K562 (cell line): ENCODE measurements at regions not wholly inside any gene's neighbourhood (a gene's known extent, or its start where the extent isn't known, plus 50 kb on each side); places are given as distances from the start of the nearest gene placed in this dataset.

Experiments
- ATAC-seq: fragments of 200-7000 bp; cut with Tn5 transposase; 3 replicates; pipeline ENCODE4 v1.9.1; 2020; ENCODE audit warnings: moderate library complexity
- BruUV-seq: library from RNA; stranded (reverse); fragments of 400-500 nt; replicated peaks from 2 replicates; lab custom pipeline; 2021; lab: Mats Ljungman, UMichigan
- CTCF ChIA-PET: fragments of 300-600 bp; formaldehyde crosslinking; extraction: SDS; loops from one replicate; lab custom pipeline; 2021; ENCODE audit warnings: low intra/inter-chr PET ratio; lab: Yijun Ruan, JAX
- POLR2A ChIA-PET: fragments of 300-600, 350-650 bp; sonication (Branson Sonifier 250); formaldehyde crosslinking; extraction: SDS; loops from one replicate; lab custom pipeline; 2021; ENCODE audit warnings: antibody characterized with exemption, inconsistent platforms; lab: Yijun Ruan, JAX
- DNase-seq, 4 experiments: peaks; one replicate each; pipeline versions ENCODE4 v3.0.0 to v3.0.0-alpha.2; 2011 to 2018; ENCODE audit warnings: low spot score in 3 of 4, mixed read lengths in 3 of 4; ENCODE audit errors: extremely low read depth in 1 of 4
- FAIRE-seq: peaks from 2 replicates; lab custom pipeline; 2011; peaks lifted over from hg19 to GRCh38; lab: Jason Lieb, UNC
- H2AFZ ChIP-seq: 2 replicates; pipeline ENCODE4 v1.6.0; 2011; ENCODE audit warnings: low read depth, low read length, control low read depth, inconsistent platforms
- H3K27ac ChIP-seq: fragments of 200-600 bp; 3 replicates; pipeline ENCODE4 v1.8.0; 2011; ENCODE audit warnings: low read depth, mild to moderate bottlenecking, control low read depth, inconsistent platforms, low read length, moderate library complexity, mixed read lengths; ENCODE audit errors: extremely low read depth
- H3K27me3 ChIP-seq, 2 experiments: fragments of 300-600 bp in 1 of 2; 2 replicates in 1 of 2; 3 replicates in 1 of 2; pipeline versions ENCODE4 v1.6.0 to v1.8.0; 2011; ENCODE audit warnings: inconsistent platforms in 2 of 2, low read length in 2 of 2, mild to moderate bottlenecking in 1 of 2, mixed read lengths in 1 of 2, moderate library complexity in 1 of 2; ENCODE audit not compliant: control insufficient read depth in 2 of 2, insufficient read depth in 2 of 2
- H3K36me3 ChIP-seq: fragments of 300-600 bp; 3 replicates; pipeline ENCODE4 v1.8.0; 2011; ENCODE audit warnings: mild to moderate bottlenecking, low read length, inconsistent platforms; ENCODE audit not compliant: control insufficient read depth, insufficient read depth
- H3K4me1 ChIP-seq, 2 experiments: fragments of 200-600 bp in 1 of 2; replicated peaks in 1 of 2; 2 replicates in 1 of 2; 3 replicates in 1 of 2; pipeline versions ENCODE4 v1.5.1 to v1.8.0; 2011; ENCODE audit warnings: inconsistent platforms in 2 of 2, low read length in 2 of 2, mild to moderate bottlenecking in 1 of 2, mixed read lengths in 1 of 2, moderate library complexity in 1 of 2; ENCODE audit not compliant: control insufficient read depth in 2 of 2, insufficient read depth in 2 of 2
- H3K4me2 ChIP-seq: 2 replicates; pipeline ENCODE4 v1.6.1; 2011; ENCODE audit warnings: low read length, control low read depth, inconsistent platforms, mixed read lengths; ENCODE audit not compliant: insufficient read depth
- H3K4me3 ChIP-seq: fragments of 200-600 bp; sonication (generic), shearing (Covaris generic); 2 replicates; pipeline ENCODE4 v1.5.1; 2016; ENCODE audit warnings: control low read depth, inconsistent platforms
- H3K79me2 ChIP-seq: fragments of 200-600 bp; 3 replicates; pipeline ENCODE4 v1.8.0; 2011; ENCODE audit warnings: low read length, inconsistent platforms; ENCODE audit not compliant: control insufficient read depth, insufficient read depth
- H3K9ac ChIP-seq, 2 experiments: 2 replicates each; pipeline versions ENCODE4 v1.6.0 to v1.6.1; 2011; ENCODE audit warnings: low read depth in 2 of 2, low read length in 2 of 2, control low read depth in 1 of 2, inconsistent platforms in 1 of 2, mild to moderate bottlenecking in 1 of 2, mixed read lengths in 1 of 2; ENCODE audit not compliant: insufficient read depth in 1 of 2
- H3K9me1 ChIP-seq: one replicate; pipeline ENCODE4 v1.6.0; 2011; ENCODE audit warnings: inconsistent platforms, mild to moderate bottlenecking, low read length, moderate library complexity; ENCODE audit not compliant: control insufficient read depth, insufficient read depth
- H3K9me3 ChIP-seq: replicated peaks from 2 replicates; pipeline ENCODE4 v1.5.1; 2011; ENCODE audit warnings: low read depth, low read length, inconsistent platforms; ENCODE audit not compliant: control insufficient read depth, insufficient read depth
- H4K20me1 ChIP-seq: replicated peaks from 2 replicates; pipeline ENCODE4 v1.6.1; 2011; ENCODE audit warnings: low read length, inconsistent platforms, mixed read lengths; ENCODE audit not compliant: control insufficient read depth, insufficient read depth
- CHCHD3 ChIP-seq: fragments of 250-450 bp; sonication (Bioruptor Pico); IDR thresholded peaks from 2 replicates; pipeline ENCODE4 v2.1.2; 2022; ENCODE audit warnings: mild to moderate bottlenecking
- DACH1 ChIP-seq: fragments of 450-650 bp; IDR thresholded peaks from 2 replicates; pipeline ENCODE4 v1.6.1; 2018; ENCODE audit not compliant: partially characterized antibody
- FOXA1 ChIP-seq: fragments of 450-650 bp; IDR thresholded peaks from 2 replicates; pipeline ENCODE4 v1.6.1; 2016; ENCODE audit warnings: mild to moderate bottlenecking, borderline replicate concordance
- HDAC1 ChIP-seq, 2 experiments: fragments of 450-650 bp; IDR thresholded peaks; 2 replicates each; pipeline ENCODE4 v1.6.1; 2016 to 2017; ENCODE audit warnings: inconsistent platforms in 1 of 2, mild to moderate bottlenecking in 1 of 2, moderate library complexity in 1 of 2
- KLF10 ChIP-seq: fragments of 250-450 bp; sonication (Bioruptor Pico); IDR thresholded peaks from 2 replicates; pipeline ENCODE4 v1.6.1; 2021; ENCODE audit warnings: matching md5 sums
- NR1H2 ChIP-seq: sonication (generic); formaldehyde crosslinking; IDR thresholded peaks from 2 replicates; pipeline ENCODE4 v1.4.0; 2020; ENCODE audit warnings: mild to moderate bottlenecking, missing genetic modification reagents
- POLR2A ChIP-seq: fragments of 450-650 bp; conservative IDR thresholded peaks from 2 replicates; pipeline ENCODE4 v1.6.1; 2016
- PYGO2 ChIP-seq: fragments of 450-650 bp; IDR thresholded peaks from 2 replicates; pipeline ENCODE4 v1.6.1; 2016; ENCODE audit warnings: mild to moderate bottlenecking, missing genetic modification characterization, moderate library complexity, missing compliant biosample characterization
- SMARCC2 ChIP-seq: fragments of 450-650 bp; IDR thresholded peaks from 2 replicates; pipeline ENCODE4 v1.6.1; 2017; ENCODE audit warnings: antibody characterized with exemption, moderate library complexity, mild to moderate bottlenecking, low read depth
- SOX6 ChIP-seq: fragments of 450-650 bp; IDR thresholded peaks from 2 replicates; pipeline ENCODE4 v1.6.1; 2014; ENCODE audit warnings: mild to moderate bottlenecking
- WGBS: fragments of 100-300 bp; shearing (Covaris generic); methylation state at CpG from one replicate; pipeline ENCODE4 v1.1.6; 2016; ENCODE audit warnings: low coverage, mixed read lengths; ENCODE audit not compliant: insufficient coverage; ENCODE audit errors: missing lambda C conversion rate; 5-methylcytosine and 5-hydroxymethylcytosine counted together
- in situ Hi-C: fragments of 300-500 bp; cut with MboI; formaldehyde crosslinking; loops from 4 replicates; pipeline ENCODE4 v1.15.0; 2018; ENCODE audit warnings: inconsistent platforms, mixed read lengths
- intact Hi-C: fragments of 100-400 bp; cut with micrococcal nuclease; formaldehyde crosslinking; loops from 2 replicates; pipeline ENCODE4 v1.14.2; 2022
- TF ChIP-seq, protein P1 (sequence below): fragments of 250-450 bp; sonication (Bioruptor Pico); IDR thresholded peaks from 2 replicates; pipeline ENCODE4 v1.4.0; 2020; ENCODE audit warnings: borderline replicate concordance
- TF ChIP-seq, protein P2 (sequence below): fragments of 250-450 bp; sonication (Bioruptor Pico); IDR thresholded peaks from 2 replicates; pipeline ENCODE4 v1.8.0; 2021; ENCODE audit warnings: mild to moderate bottlenecking, moderate library complexity
- TF ChIP-seq, protein P3 (sequence below): sonication (generic); formaldehyde crosslinking; IDR thresholded peaks from 2 replicates; pipeline ENCODE4 v1.8.1; 2023; ENCODE audit warnings: mild to moderate bottlenecking, missing genetic modification reagents, moderate library complexity

DNA sequence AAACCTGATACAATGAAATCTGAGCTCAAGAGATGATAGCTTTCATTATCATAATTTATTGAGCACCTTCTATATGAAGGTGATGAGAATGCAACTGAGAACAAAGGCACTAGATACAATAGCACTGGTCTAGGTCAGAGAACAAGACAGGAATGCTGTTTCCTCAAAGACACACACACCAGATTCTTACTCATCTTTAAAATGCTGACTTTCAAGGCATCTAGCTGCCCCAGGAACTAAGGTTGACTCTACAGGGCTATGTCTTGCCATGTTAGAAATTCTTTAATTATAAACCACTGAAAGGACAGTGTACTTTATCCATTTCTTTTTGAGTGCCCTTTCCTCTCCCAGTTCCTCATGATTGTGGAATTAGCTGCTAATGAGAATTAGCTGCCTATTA lies 195.4 kb upstream of the RMST start (continued):
- no peak for TF ChIP-seq FOXA1

DNA sequence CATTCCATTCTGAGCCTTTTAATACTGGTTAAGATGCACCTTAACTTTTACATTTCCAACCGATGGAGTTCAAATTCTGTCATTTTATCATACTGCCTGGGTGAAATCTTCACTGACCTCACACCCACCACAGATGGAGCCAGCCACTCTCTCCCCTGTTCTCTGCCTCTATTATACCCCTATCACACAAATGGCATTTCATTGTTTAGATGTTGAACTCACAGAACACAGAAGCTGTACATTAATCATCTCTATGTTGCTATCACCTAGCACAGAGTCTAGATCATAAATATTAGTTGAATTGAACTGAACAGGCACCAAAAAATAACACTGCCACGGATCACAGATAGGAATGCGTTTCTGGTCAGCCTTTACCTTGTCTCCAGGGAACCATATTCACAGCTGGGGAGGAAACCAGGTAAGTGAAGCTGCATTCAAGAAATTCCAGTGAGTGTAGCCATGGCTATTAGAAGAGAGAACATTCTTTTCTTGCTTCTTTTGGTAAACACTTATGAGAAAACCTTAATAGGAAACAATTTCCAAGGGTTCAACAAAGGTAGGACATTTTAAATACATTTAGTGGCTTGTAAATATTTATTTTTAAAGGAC lies 194.9 kb upstream of the RMST start:
- in situ Hi-C loops, result no loop called here
- no peak for FAIRE-seq

DNA sequence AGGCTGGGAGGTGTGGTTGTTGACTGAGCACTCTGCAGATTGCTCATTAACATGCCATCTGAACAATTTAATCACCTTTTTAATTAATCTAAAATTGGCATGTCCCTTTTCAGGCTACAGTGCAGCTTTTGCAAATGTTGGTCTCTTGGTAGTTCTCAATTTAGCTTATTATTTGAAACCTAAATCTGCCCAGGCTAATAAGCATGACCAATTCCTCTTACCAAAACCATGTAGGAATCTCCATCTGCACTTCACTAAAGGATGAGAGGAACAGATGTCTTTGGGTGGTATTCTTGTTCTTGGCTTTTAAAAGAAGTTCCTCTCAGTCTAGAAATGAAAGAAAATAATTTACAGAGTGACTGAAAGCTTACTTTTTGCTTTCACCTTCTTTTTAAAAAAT lies 190.1 kb upstream of the RMST start:
- intact Hi-C loops (no loop called here), in situ Hi-C loops (no loop called here)
- no peak overlapping the region for H3K4me2 ChIP-seq
- no peaks in the 10 kb centered on the region for H3K4me1 ChIP-seq
- no peaks in the 10 kb centered on the region for H3K9me3 ChIP-seq
- no peaks in the 10 kb centered on the region for H4K20me1 ChIP-seq
- no peak for DNase-seq
- ChIA-PET CTCF (no interaction called here), POLR2A (no interaction called here)
- no peak for FAIRE-seq
- no peak for ATAC-seq
- no peaks in the 10 kb centered on the region for H3K36me3 ChIP-seq
- no peak overlapping the region for H3K27ac ChIP-seq
- TF ChIP-seq, protein P1, sequence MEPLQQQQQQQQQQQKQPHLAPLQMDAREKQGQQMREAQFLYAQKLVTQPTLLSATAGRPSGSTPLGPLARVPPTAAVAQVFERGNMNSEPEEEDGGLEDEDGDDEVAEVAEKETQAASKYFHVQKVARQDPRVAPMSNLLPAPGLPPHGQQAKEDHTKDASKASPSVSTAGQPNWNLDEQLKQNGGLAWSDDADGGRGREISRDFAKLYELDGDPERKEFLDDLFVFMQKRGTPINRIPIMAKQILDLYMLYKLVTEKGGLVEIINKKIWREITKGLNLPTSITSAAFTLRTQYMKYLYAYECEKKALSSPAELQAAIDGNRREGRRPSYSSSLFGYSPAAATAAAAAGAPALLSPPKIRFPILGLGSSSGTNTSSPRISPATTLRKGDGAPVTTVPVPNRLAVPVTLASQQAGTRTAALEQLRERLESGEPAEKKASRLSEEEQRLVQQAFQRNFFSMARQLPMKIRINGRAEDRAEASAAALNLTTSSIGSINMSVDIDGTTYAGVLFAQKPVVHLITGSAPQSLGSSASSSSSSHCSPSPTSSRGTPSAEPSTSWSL (CRISPR knock-in tag), result no peak
- TF ChIP-seq SMARCC2 (no peak), SOX6 (no peak), PYGO2 (no peak), CHCHD3 (CRISPR knock-in tag) (no peak), DACH1 (no peak)
- TF ChIP-seq, protein P2, sequence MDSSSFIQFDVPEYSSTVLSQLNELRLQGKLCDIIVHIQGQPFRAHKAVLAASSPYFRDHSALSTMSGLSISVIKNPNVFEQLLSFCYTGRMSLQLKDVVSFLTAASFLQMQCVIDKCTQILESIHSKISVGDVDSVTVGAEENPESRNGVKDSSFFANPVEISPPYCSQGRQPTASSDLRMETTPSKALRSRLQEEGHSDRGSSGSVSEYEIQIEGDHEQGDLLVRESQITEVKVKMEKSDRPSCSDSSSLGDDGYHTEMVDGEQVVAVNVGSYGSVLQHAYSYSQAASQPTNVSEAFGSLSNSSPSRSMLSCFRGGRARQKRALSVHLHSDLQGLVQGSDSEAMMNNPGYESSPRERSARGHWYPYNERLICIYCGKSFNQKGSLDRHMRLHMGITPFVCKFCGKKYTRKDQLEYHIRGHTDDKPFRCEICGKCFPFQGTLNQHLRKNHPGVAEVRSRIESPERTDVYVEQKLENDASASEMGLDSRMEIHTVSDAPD (CRISPR knock-in tag), result no peak
- TF ChIP-seq, protein P3, sequence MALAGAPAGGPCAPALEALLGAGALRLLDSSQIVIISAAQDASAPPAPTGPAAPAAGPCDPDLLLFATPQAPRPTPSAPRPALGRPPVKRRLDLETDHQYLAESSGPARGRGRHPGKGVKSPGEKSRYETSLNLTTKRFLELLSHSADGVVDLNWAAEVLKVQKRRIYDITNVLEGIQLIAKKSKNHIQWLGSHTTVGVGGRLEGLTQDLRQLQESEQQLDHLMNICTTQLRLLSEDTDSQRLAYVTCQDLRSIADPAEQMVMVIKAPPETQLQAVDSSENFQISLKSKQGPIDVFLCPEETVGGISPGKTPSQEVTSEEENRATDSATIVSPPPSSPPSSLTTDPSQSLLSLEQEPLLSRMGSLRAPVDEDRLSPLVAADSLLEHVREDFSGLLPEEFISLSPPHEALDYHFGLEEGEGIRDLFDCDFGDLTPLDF (CRISPR knock-in tag), result no peak
- no peak overlapping the region for H3K9ac ChIP-seq
- no peaks in the 10 kb centered on the region for H3K79me2 ChIP-seq
- no TSS peak for BruUV-seq
- no peaks in the 10 kb centered on the region for H3K27me3 ChIP-seq
- H3K9me1 ChIP-seq, result no peaks in the 10 kb centered on the region
- no peak overlapping the region for H3K4me3 ChIP-seq
- no peak overlapping the region for H2AFZ ChIP-seq

More for the DNA sequence above, 194.9 kb upstream of the RMST start:
- no peak overlapping the region for H3K4me2 ChIP-seq
- TF ChIP-seq POLR2A, result no peak
- TF ChIP-seq HDAC1 (IDR thresholded peaks at IDR 0.05), result no peak
- TF ChIP-seq NR1H2 (CRISPR knock-in tag), result no peak
- TF ChIP-seq KLF10 (CRISPR knock-in tag), result no peak
- TF ChIP-seq, all 486 proteins: peak for 0
- no peak for DNase-seq
- Histone ChIP-seq H3K9ac (no peak overlapping the region), H3K36me3 (no peaks in the 10 kb centered on the region), H3K9me3 (no peaks in the 10 kb centered on the region), H3K27me3 (no peaks in the 10 kb centered on the region), H3K9me1 (no peaks in the 10 kb centered on the region), H3K4me1 (no peaks in the 10 kb centered on the region), H2AFZ (no peak overlapping the region), H3K4me3 (no peak overlapping the region), H4K20me1 (no peaks in the 10 kb centered on the region), H3K79me2 (no peaks in the 10 kb centered on the region), H3K27ac (no peak overlapping the region)
- no TSS peak for BruUV-seq
- intact Hi-C loops, result no loop called here
- no peak for ATAC-seq
- WGBS, result 0% methylated on average over 3 of the region's 3 CpGs
- ChIA-PET CTCF (no interaction called here), POLR2A (no interaction called here)
